GM23338 (cell line): ENCODE measurements at regions not wholly inside any gene's neighbourhood (a gene's known extent, or its start where the extent isn't known, plus 50 kb on each side); places are given as distances from the start of the nearest gene placed in this dataset.

Source experiments
- ATAC-seq: fragments of 200-7000 bp; cut with Tn5 transposase; 3 replicates; pipeline ENCODE4 v1.9.1; 2020
- DNase-seq: peaks from one replicate; pipeline ENCODE4 v3.0.0-alpha.2; 2015; ENCODE audit warnings: low spot score
- H2AFZ ChIP-seq: fragments of 200-600 bp; sonication (generic); 2 replicates; pipeline ENCODE4 v1.8.0; 2016; ENCODE audit warnings: antibody characterized with exemption, mild to moderate bottlenecking, moderate library complexity
- H3F3A ChIP-seq: fragments of 200-600 bp; sonication (generic); replicated peaks from 2 replicates; pipeline ENCODE4 v1.8.0; 2017; ENCODE audit warnings: antibody characterized with exemption, mixed run types, low read depth
- H3K27ac ChIP-seq: fragments of 200-600 bp; sonication (generic); 2 replicates; pipeline ENCODE4 v1.6.1; 2016; ENCODE audit warnings: low read depth
- H3K27me3 ChIP-seq: fragments of 200-600 bp; sonication (generic); 2 replicates; pipeline ENCODE4 v1.8.0; 2016; ENCODE audit warnings: mild to moderate bottlenecking, mixed run types, moderate library complexity; ENCODE audit not compliant: insufficient read depth
- H3K36me3 ChIP-seq: fragments of 200-600 bp; sonication (generic); 2 replicates; pipeline ENCODE4 v1.8.0; 2016; ENCODE audit warnings: mild to moderate bottlenecking; ENCODE audit not compliant: insufficient read depth
- H3K4me1 ChIP-seq: fragments of 200-600 bp; sonication (generic); 2 replicates; pipeline ENCODE4 v1.8.0; 2016; ENCODE audit warnings: mild to moderate bottlenecking, moderate library complexity; ENCODE audit not compliant: insufficient read depth
- H3K4me2 ChIP-seq: fragments of 200-600 bp; sonication (generic); 2 replicates; pipeline ENCODE4 v1.7.1; 2017; ENCODE audit warnings: mixed run types
- H3K4me3 ChIP-seq: fragments of 200-600 bp; sonication (generic); 2 replicates; pipeline ENCODE4 v1.6.1; 2016; ENCODE audit warnings: mixed run types
- H3K79me2 ChIP-seq: fragments of 200-600 bp; sonication (generic); replicated peaks from 2 replicates; pipeline ENCODE4 v1.8.0; 2017; ENCODE audit warnings: mild to moderate bottlenecking; ENCODE audit not compliant: insufficient read depth
- H3K9me2 ChIP-seq: fragments of 200-600 bp; sonication (generic); 2 replicates; pipeline ENCODE4 v1.8.0; 2017; ENCODE audit not compliant: insufficient read depth
- H4K20me1 ChIP-seq: fragments of 200-600 bp; sonication (generic); replicated peaks from 2 replicates; pipeline ENCODE4 v1.8.0; 2017; ENCODE audit warnings: mild to moderate bottlenecking; ENCODE audit not compliant: insufficient read depth
- H3K27ac Mint-ChIP-seq: 2 replicates; pipeline ENCODE4 v1.8.0; 2020; ENCODE audit warnings: inconsistent platforms, mild to moderate bottlenecking, moderate library complexity, mixed read lengths
- H3K27me3 Mint-ChIP-seq: 3 replicates; pipeline ENCODE4 v1.8.0; 2022; ENCODE audit warnings: low read depth, mild to moderate bottlenecking, moderate library complexity, mixed read lengths, inconsistent platforms; ENCODE audit not compliant: insufficient read depth, poor library complexity
- H3K36me3 Mint-ChIP-seq: 3 replicates; pipeline ENCODE4 v1.8.0; 2021; ENCODE audit warnings: low read depth, mild to moderate bottlenecking, inconsistent platforms, moderate library complexity, mixed read lengths
- H3K4me1 Mint-ChIP-seq: 3 replicates; pipeline ENCODE4 v1.8.0; 2020; ENCODE audit warnings: mild to moderate bottlenecking, inconsistent platforms, mixed read lengths
- H3K4me3 Mint-ChIP-seq: 3 replicates; pipeline ENCODE4 v1.8.0; 2021; ENCODE audit warnings: moderate library complexity, mild to moderate bottlenecking, inconsistent platforms, mixed read lengths
- H3K9me3 Mint-ChIP-seq: 3 replicates; pipeline ENCODE4 v1.8.0; 2020; ENCODE audit warnings: moderate library complexity, mild to moderate bottlenecking, inconsistent platforms, mixed read lengths
- CREB1 ChIP-seq: fragments of 250-450 bp; sonication (Bioruptor Pico); IDR thresholded peaks from 2 replicates; pipeline ENCODE4 v1.5.0; 2020; ENCODE audit warnings: low read depth, mild to moderate bottlenecking, moderate library complexity
- EZH2phosphoT487 ChIP-seq: fragments of 200-600 bp; sonication (generic); IDR thresholded peaks from one replicate; pipeline ENCODE4 v1.8.1; 2018; ENCODE audit warnings: antibody characterized with exemption; ENCODE audit not compliant: unreplicated experiment
- JUNB ChIP-seq: IDR thresholded peaks from one replicate; pipeline ENCODE4 v1.6.1; 2016; ENCODE audit warnings: antibody characterized with exemption; ENCODE audit not compliant: unreplicated experiment
- REST ChIP-seq: IDR thresholded peaks from one replicate; pipeline ENCODE4 v1.6.1; 2018; ENCODE audit warnings: antibody characterized with exemption; ENCODE audit not compliant: unreplicated experiment
- STAT1 ChIP-seq: IDR thresholded peaks from one replicate; pipeline ENCODE4 v1.6.1; 2016; ENCODE audit warnings: antibody characterized with exemption; ENCODE audit not compliant: unreplicated experiment
- TF ChIP-seq, protein P1 (sequence below): fragments of 250-450 bp; sonication (Bioruptor Pico); IDR thresholded peaks from 2 replicates; pipeline ENCODE4 v1.5.0; 2020; ENCODE audit warnings: mild to moderate bottlenecking, moderate library complexity
- TF ChIP-seq, protein P2 (sequence below): IDR thresholded peaks from 2 replicates; pipeline ENCODE4 v1.6.1; 2016; ENCODE audit warnings: antibody characterized with exemption

GRCh38 chr4:152106113-152106763, 345.4 kb upstream of the GATB start (continued):
- TF ChIP-seq, protein P1, sequence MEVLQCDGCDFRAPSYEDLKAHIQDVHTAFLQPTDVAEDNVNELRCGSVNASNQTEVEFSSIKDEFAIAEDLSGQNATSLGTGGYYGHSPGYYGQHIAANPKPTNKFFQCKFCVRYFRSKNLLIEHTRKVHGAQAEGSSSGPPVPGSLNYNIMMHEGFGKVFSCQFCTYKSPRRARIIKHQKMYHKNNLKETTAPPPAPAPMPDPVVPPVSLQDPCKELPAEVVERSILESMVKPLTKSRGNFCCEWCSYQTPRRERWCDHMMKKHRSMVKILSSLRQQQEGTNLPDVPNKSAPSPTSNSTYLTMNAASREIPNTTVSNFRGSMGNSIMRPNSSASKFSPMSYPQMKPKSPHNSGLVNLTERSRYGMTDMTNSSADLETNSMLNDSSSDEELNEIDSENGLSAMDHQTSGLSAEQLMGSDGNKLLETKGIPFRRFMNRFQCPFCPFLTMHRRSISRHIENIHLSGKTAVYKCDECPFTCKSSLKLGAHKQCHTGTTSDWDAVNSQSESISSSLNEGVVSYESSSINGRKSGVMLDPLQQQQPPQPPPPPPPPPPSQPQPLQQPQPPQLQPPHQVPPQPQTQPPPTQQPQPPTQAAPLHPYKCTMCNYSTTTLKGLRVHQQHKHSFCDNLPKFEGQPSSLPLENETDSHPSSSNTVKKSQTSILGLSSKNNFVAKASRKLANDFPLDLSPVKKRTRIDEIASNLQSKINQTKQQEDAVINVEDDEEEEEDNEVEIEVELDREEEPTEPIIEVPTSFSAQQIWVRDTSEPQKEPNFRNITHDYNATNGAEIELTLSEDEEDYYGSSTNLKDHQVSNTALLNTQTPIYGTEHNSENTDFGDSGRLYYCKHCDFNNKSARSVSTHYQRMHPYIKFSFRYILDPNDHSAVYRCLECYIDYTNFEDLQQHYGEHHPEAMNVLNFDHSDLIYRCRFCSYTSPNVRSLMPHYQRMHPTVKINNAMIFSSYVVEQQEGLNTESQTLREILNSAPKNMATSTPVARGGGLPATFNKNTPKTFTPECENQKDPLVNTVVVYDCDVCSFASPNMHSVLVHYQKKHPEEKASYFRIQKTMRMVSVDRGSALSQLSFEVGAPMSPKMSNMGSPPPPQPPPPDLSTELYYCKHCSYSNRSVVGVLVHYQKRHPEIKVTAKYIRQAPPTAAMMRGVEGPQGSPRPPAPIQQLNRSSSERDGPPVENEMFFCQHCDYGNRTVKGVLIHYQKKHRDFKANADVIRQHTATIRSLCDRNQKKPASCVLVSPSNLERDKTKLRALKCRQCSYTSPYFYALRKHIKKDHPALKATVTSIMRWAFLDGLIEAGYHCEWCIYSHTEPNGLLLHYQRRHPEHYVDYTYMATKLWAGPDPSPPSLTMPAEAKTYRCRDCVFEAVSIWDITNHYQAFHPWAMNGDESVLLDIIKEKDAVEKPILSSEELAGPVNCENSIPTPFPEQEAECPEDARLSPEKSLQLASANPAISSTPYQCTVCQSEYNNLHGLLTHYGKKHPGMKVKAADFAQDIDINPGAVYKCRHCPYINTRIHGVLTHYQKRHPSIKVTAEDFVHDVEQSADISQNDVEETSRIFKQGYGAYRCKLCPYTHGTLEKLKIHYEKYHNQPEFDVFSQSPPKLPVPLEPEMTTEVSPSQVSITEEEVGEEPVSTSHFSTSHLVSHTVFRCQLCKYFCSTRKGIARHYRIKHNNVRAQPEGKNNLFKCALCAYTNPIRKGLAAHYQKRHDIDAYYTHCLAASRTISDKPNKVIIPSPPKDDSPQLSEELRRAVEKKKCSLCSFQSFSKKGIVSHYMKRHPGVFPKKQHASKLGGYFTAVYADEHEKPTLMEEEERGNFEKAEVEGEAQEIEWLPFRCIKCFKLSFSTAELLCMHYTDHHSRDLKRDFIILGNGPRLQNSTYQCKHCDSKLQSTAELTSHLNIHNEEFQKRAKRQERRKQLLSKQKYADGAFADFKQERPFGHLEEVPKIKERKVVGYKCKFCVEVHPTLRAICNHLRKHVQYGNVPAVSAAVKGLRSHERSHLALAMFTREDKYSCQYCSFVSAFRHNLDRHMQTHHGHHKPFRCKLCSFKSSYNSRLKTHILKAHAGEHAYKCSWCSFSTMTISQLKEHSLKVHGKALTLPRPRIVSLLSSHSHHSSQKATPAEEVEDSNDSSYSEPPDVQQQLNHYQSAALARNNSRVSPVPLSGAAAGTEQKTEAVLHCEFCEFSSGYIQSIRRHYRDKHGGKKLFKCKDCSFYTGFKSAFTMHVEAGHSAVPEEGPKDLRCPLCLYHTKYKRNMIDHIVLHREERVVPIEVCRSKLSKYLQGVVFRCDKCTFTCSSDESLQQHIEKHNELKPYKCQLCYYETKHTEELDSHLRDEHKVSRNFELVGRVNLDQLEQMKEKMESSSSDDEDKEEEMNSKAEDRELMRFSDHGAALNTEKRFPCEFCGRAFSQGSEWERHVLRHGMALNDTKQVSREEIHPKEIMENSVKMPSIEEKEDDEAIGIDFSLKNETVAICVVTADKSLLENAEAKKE (CRISPR knock-in tag), result no peak
- TF ChIP-seq, protein P2, sequence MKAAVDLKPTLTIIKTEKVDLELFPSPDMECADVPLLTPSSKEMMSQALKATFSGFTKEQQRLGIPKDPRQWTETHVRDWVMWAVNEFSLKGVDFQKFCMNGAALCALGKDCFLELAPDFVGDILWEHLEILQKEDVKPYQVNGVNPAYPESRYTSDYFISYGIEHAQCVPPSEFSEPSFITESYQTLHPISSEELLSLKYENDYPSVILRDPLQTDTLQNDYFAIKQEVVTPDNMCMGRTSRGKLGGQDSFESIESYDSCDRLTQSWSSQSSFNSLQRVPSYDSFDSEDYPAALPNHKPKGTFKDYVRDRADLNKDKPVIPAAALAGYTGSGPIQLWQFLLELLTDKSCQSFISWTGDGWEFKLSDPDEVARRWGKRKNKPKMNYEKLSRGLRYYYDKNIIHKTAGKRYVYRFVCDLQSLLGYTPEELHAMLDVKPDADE, result no peak
- TF ChIP-seq STAT1, result no peak
- TF ChIP-seq EZH2phosphoT487, result no peak

- ATAC-seq, result no peak
- Histone ChIP-seq H3K27me3 (no peaks in the 10 kb centered on the region), H3K4me3 (no peak overlapping the region), H2AFZ (peak overlapping the region; percentile 66), H3K27ac (no peak overlapping the region), H3K79me2 (no peaks in the 10 kb centered on the region), H3F3A (no peaks in the 10 kb centered on the region), H3K9me2 (no peaks in the 10 kb centered on the region; the same call in 1 of the 2 replicates), H3K4me1 (peaks cover 7% of the 10 kb centered on the region; the same call in 1 of the 2 replicates), H4K20me1 (no peaks in the 10 kb centered on the region), H3K36me3 (no peaks in the 10 kb centered on the region), H3K4me2 (no peak overlapping the region)
- H3K36me3 Mint-ChIP-seq, result no peaks in the 10 kb centered on the region
- TF ChIP-seq REST (no peak), JUNB (no peak), CREB1 (no peak)
- H3K9me3 Mint-ChIP-seq, result no peaks in the 10 kb centered on the region; the same call in 2 of the 3 replicates
- no peak overlapping the region for H3K27ac Mint-ChIP-seq
- no peak overlapping the region for H3K4me3 Mint-ChIP-seq
- no peak for DNase-seq
- peaks cover 19% of the 10 kb centered on the region for H3K4me1 Mint-ChIP-seq
- H3K27me3 Mint-ChIP-seq, result peaks cover 7% of the 10 kb centered on the region
Measured at GRCh38 chr4:152104901-152105357, 344.1 kb upstream of the GATB start.
